Colonic mucosa (tissue), 4 donors: ENCODE measurements at regions not wholly inside any gene's neighbourhood (a gene's known extent, or its start where the extent isn't known, plus 50 kb on each side); places are given as distances from the start of the nearest gene placed in this dataset.

ENCODE experiments used
- DNase-seq: peaks from one replicate; pipeline ENCODE4 v3.0.0-alpha.2; 2020
- H3K27ac ChIP-seq: fragments of 200-600 bp; one replicate; pipeline ENCODE4 v1.8.0; 2021
- H3K27me3 ChIP-seq: fragments of 200-600 bp; one replicate; pipeline ENCODE4 v1.8.0; 2021
- H3K36me3 ChIP-seq: fragments of 200-600 bp; one replicate; pipeline ENCODE4 v1.8.0; 2021
- H3K4me1 ChIP-seq: fragments of 200-600 bp; one replicate; pipeline ENCODE4 v1.8.0; 2021; ENCODE audit warnings: mild to moderate bottlenecking
- H3K4me3 ChIP-seq: fragments of 200-600 bp; one replicate; pipeline ENCODE4 v1.8.0; 2021
- H3K9ac ChIP-seq, 2 donors: one replicate each; pipeline ENCODE4 v1.7.0; 2013; ENCODE audit warnings: control low read depth in 2 of 2, low read depth in 2 of 2, low read length in 2 of 2
- H3K9me3 ChIP-seq: fragments of 200-600 bp; one replicate; pipeline ENCODE4 v1.8.0; 2021
- CTCF ChIP-seq: fragments of 200-600 bp; IDR thresholded peaks from one replicate; pipeline ENCODE4 v1.8.0; 2022; ENCODE audit warnings: antibody characterized with exemption, mild to moderate bottlenecking
- intact Hi-C: fragments of 100-400 bp; cut with DNase I; formaldehyde crosslinking; loops from one replicate; pipeline ENCODE4 v1.14.1; 2022
- donor health status: healthy.
- donor health status: DM: no; HTN: no; CAD: no.
- donor health status: DM: no; HTN: no; CAD: no.

- H3K4me1 ChIP-seq: no peaks in the 10 kb centered on the region
- TF ChIP-seq CTCF: no peak
- no peaks in the 10 kb centered on the region for H3K36me3 ChIP-seq
- no peak for DNase-seq
- no peaks in the 10 kb centered on the region for H3K9me3 ChIP-seq
- no peak overlapping the region for H3K9ac ChIP-seq
- intact Hi-C loops: no loop called here
- no peaks in the 10 kb centered on the region for H3K27me3 ChIP-seq
- H3K4me3 ChIP-seq: no peak overlapping the region
- H3K27ac ChIP-seq: no peak overlapping the region
These were observed 249.1 kb downstream of the DHX35 start for GRCh38 chr20:39211060-39211748.

DNA sequence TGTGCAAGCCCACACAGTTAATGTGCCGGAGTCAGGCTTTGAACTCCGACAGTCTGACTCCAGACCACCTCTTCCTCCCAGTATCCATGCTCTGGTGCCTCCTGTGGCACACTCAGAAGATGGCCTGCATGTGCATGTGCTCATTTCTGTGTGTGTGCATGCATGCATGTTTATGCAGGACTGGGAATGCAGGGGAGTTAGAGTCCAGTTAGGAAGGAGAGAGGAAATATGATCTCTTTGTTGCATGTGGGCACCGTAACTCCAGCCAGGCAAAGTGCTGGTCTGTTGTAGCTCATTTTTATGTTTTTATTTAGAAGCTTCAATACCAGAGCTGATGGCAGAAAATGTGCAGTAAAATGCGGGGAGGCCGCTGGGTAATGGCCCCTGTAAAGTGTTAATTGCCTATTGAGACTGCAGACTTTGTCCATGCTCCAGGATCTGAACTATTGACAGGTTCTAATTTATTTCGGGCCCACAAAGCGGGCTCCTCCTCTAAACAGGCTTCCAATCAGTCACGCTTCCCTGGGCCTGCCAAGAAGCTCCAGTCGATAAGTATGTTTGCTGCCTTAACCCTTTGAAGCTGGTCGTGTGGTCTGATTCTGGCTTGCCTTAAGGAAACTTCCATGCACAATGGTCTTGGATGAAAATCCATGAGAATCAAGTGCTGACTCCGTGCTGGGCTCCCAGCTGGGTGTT, 248.3 kb downstream of the DHX35 start:
- intact Hi-C loops: no loop called here
- Histone ChIP-seq H3K9ac (no peak overlapping the region), H3K36me3 (no peaks in the 10 kb centered on the region), H3K27ac (no peak overlapping the region), H3K4me3 (no peak overlapping the region), H3K9me3 (no peaks in the 10 kb centered on the region), H3K27me3 (no peaks in the 10 kb centered on the region), H3K4me1 (no peaks in the 10 kb centered on the region)
- no peak for DNase-seq
- TF ChIP-seq CTCF: no peak

- Histone ChIP-seq H3K9ac (no peak overlapping the region), H3K27me3 (no peaks in the 10 kb centered on the region), H3K4me1 (no peaks in the 10 kb centered on the region), H3K27ac (no peak overlapping the region), H3K36me3 (no peaks in the 10 kb centered on the region), H3K9me3 (no peaks in the 10 kb centered on the region), H3K4me3 (no peak overlapping the region)
- no peak for DNase-seq
- intact Hi-C loops: no loop called here
- TF ChIP-seq CTCF: no peak
These were observed 244.9 kb downstream of the DHX35 start for GRCh38 chr20:39206899-39207564.

DNA sequence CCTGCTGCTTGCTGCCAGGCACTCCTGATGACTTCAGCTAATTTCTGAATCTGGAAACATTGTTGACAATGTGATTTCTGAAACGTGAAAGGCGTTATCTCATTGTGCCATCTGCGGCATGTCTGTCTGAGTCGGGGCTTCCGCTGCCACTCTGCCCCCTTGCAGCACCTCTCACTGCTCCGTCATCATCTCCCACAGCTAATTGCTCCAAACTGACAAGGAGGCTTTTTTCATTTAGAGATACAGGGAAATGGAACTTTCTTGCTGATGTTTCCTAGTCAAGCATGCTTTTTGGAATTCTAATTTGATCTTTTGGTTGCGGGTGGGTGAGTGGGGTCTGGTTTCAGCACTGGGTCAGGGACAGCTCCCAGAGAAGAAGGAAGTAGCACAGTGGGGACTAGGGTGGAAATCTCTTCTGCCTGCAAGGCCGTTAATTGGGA, 233.5 kb downstream of the DHX35 start:
- H3K27ac ChIP-seq: no peak overlapping the region

More for the DNA sequence above, 233.5 kb downstream of the DHX35 start:
- Histone ChIP-seq H3K9me3 (no peaks in the 10 kb centered on the region), H3K36me3 (no peaks in the 10 kb centered on the region), H3K4me3 (no peak overlapping the region), H3K27me3 (no peaks in the 10 kb centered on the region), H3K9ac (no peak overlapping the region), H3K4me1 (no peaks in the 10 kb centered on the region)
- intact Hi-C loops: no loop called here
- no peak for DNase-seq
- no peak for TF ChIP-seq CTCF
